GM12892 (cell line): ENCODE measurements at regions not wholly inside any gene's neighbourhood (a gene's known extent, or its start where the extent isn't known, plus 50 kb on each side); places are given as distances from the start of the nearest gene placed in this dataset.
"Not testable (repeated sequence)": the region's sequence is repeated elsewhere in the genome, so short reads cannot be mapped to it uniquely, and the experiment has no call there.

Experiments used
- DNase-seq: peaks from one replicate; pipeline ENCODE4 v3.0.0; 2011; ENCODE audit not compliant: insufficient read length
- FAIRE-seq: peaks from 2 replicates; lab custom pipeline; 2011; peaks lifted over from hg19 to GRCh38; lab: Jason Lieb, UNC
- POLR2A ChIP-seq: IDR thresholded peaks from 2 replicates; pipeline ENCODE4 v1.6.1; 2011; ENCODE audit warnings: low read depth, low read length, control low read depth
- POLR2AphosphoS5 ChIP-seq: IDR thresholded peaks from 2 replicates; pipeline ENCODE4 v1.6.1; 2011; ENCODE audit warnings: low read depth, low read length, control low read depth
- TAF1 ChIP-seq: IDR thresholded peaks from 2 replicates; pipeline ENCODE4 v1.6.1; 2011; ENCODE audit warnings: low read depth, mild to moderate bottlenecking, control low read depth, low read length, borderline replicate concordance

DNA sequence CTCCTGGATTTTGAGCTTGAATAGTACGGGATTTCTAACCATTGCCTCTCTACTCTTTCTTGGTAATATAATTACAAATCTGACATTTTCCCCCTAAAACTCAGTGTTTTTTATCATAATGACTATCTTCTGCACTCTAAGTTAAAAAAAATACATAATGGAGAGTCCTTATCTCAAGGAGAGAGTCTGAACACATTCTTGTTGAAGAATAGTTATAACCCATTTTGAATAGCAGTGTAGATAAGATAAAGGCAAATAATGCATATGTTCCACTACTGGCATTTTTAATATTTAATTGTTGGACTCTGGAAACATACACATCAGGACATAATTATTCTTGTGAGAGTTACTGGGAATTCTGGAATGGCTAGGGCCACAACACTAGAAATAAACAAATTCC, 456.5 kb upstream of the ANO5 start:
- DNase-seq (no peak), FAIRE-seq (no peak)
- TF ChIP-seq TAF1 (no peak), POLR2A (no peak), POLR2AphosphoS5 (no peak)

GRCh38 chr11:21752475-21753243, 440.2 kb upstream of the ANO5 start:
- not testable (repeated sequence) for FAIRE-seq, DNase-seq

DNA sequence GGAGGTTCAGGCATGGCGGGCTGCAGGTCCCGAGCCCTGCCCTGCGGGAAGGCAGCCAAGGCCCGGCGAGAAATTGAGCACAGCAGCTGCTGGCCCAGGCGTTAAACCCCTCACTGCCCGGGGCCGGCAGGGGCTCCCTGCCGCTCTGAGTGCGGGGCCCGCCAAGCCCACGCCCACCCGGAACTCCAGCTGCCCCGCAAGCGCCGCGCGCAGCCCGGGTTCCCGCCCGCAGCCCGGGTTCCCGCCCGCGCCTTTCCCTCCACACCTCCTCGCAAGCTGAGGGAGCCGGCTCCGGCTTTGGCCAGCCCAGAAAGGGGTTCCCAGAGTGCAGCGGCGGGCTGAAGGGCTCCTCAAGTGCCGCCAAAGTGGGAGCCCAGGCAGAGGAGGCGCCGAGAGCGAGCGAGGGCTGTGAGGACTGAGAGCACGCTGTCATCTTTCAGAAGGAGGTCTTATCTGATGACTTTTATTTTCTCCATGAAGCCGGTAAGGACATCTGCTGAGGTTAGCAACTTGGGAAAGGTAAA, 439.6 kb upstream of the ANO5 start:
- FAIRE-seq, DNase-seq: not testable (repeated sequence)

DNA sequence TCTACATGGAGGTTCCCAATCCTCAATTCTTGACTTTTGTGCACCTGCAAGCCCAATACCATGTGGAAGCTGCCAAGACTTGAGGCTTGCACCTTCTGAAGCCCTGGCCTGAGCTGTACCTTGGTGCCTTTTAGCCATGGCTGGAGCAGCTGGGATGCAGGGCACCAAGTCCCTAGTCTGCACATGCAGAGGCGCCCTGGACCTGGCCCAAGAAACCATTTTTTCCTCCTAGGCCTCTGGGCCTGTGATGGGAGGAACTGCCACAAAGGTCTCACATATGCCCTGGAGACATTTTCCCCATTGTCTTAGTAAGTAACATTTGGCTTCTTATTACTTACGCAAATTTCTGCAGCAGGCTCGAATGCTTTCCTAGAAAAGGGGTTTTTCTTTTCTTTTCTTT, 431.9 kb upstream of the ANO5 start:
- FAIRE-seq (no peak), DNase-seq (no peak)
- TF ChIP-seq POLR2A (no peak), TAF1 (no peak), POLR2AphosphoS5 (no peak)

GRCh38 chr11:21768388-21768787, 424.5 kb upstream of the ANO5 start:
- DNase-seq, result no peak
- FAIRE-seq, result no peak
- TF ChIP-seq POLR2AphosphoS5, result no peak
- TF ChIP-seq POLR2A, result no peak
- TF ChIP-seq TAF1, result no peak

DNA sequence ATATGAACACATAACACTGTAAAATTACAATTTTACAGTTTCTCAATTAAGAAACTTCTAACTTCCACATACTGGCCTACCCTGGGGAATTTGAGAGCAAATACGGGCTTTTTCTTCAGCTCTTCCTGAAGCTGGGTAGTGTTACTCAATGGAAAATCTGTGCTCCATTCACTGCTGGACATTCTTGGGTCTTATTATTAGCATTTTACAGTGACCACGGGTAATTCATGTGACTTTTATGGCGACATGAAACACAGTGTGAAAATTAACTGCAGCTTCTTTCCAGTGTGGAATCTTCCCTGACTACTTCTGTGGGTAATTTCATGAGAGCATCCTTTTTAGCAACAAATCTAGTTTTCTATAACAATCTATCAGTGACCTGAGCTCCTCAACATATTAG, 423.7 kb upstream of the ANO5 start:
- no peak for FAIRE-seq
- TF ChIP-seq POLR2A (no peak), TAF1 (no peak), POLR2AphosphoS5 (no peak)
- DNase-seq, result no peak

GRCh38 chr11:21771097-21771496, 421.8 kb upstream of the ANO5 start:
- DNase-seq (no peak), FAIRE-seq (no peak)
- TF ChIP-seq POLR2AphosphoS5 (no peak), TAF1 (no peak), POLR2A (no peak)

- FAIRE-seq, result no peak
- DNase-seq, result no peak
- TF ChIP-seq POLR2A (no peak), POLR2AphosphoS5 (no peak), TAF1 (no peak)
Measured at GRCh38 chr11:21774212-21774611, 418.7 kb upstream of the ANO5 start.

DNA sequence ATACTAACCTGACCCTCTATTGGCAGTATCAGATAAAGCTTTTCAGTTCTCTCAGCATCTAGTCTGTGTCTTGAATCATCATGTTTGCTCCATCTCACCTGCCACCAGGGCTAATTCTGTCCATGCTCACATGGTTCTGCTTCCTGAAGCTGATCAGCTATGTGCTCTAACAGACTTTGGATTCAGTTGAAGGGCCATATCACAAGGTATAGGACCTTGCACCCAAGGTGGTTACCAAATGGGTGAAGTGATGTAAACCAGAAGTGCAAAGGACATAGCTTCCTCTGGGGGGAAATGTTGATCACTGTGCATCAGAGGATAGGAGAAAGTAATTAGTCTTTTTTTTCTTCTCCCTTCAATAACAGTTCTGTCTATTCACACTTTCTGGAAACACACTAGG, 417.0 kb upstream of the ANO5 start:
- DNase-seq, result no peak
- TF ChIP-seq POLR2AphosphoS5 (no peak), TAF1 (no peak), POLR2A (no peak)
- no peak for FAIRE-seq

GRCh38 chr11:21783954-21784353, 408.9 kb upstream of the ANO5 start:
- no peak for TF ChIP-seq POLR2A
- no peak for TF ChIP-seq POLR2AphosphoS5
- no peak for TF ChIP-seq TAF1
- DNase-seq (no peak), FAIRE-seq (no peak)

DNA sequence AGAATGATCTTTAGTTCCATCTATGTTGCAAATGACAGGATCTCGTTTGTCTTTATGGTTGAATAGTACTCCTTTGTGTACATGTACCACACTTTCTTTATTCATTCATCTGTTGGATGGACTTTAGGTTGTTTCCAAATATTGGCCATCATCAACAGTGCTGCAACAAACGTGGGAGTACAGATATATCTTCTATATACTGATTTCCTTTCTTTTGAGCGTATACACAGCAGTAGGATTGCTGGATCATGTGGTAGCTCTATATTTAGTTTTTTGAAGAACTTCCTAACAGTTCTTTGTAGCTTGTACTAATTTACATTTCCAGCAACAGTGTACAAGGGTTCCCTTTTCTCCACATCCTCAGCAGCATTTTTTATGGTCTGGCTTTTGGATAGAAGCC, 407.5 kb upstream of the ANO5 start:
- TF ChIP-seq TAF1, result no peak
- TF ChIP-seq POLR2A, result no peak
- TF ChIP-seq POLR2AphosphoS5, result no peak
- no peak for FAIRE-seq
- DNase-seq, result no peak

- DNase-seq, result no peak
- FAIRE-seq, result no peak
- TF ChIP-seq POLR2AphosphoS5, result no peak
- no peak for TF ChIP-seq POLR2A
- no peak for TF ChIP-seq TAF1
Measured at GRCh38 chr11:21794306-21794705, 398.6 kb upstream of the ANO5 start.

DNA sequence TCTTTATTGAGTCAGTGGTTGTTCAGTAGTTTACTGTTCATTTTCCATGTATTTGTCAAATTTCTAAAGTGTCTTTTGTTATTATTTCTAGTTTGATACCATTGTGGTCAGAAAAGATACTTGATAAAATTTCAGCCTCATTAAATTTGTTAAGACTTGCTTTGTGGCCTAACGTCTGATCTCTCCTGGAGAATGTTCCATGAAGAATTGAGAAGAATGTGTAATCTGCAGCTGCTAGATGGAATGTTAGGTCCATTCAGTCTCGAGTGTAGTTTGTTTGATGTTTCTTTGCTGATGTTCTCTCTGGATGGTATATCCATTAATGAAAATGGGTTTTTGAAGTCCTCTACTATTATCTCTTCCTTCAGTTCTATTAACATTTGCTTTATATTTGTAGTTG, 394.7 kb upstream of the ANO5 start:
- DNase-seq (no peak), FAIRE-seq (no peak)
- TF ChIP-seq POLR2AphosphoS5 (no peak), POLR2A (no peak), TAF1 (no peak)

GRCh38 chr11:21804523-21804922, 388.4 kb upstream of the ANO5 start:
- not testable (repeated sequence) for DNase-seq, FAIRE-seq
